Adrenal gland (tissue), 9 donors: ENCODE measurements at regions not wholly inside any gene's neighbourhood (a gene's known extent, or its start where the extent isn't known, plus 50 kb on each side); places are given as distances from the start of the nearest gene placed in this dataset.

ENCODE experiments used
- DNase-seq, 7 donors: peaks; one replicate each; pipeline ENCODE4 v3.0.0-alpha.2; 2019 to 2020
- H3K27ac ChIP-seq, 5 donors: fragments of 200-600 bp; sonication (generic) in 4 of 5; 1 replicate in 3 of 5; 2 replicates in 2 of 5; pipeline versions ENCODE4 v1.5.1 to v1.8.0; 2016 to 2020; ENCODE audit warnings: mild to moderate bottlenecking in 1 of 5
- H3K27me3 ChIP-seq: fragments of 200-600 bp; 2 replicates; pipeline ENCODE4 v1.8.0; 2021
- H3K36me3 ChIP-seq, 2 donors: fragments of 200-600 bp; replicated peaks in 1 of 2; 1 replicate in 1 of 2; 2 replicates in 1 of 2; pipeline versions ENCODE4 v1.5.1 to v1.8.0; 2018 to 2022
- H3K4me1 ChIP-seq, 2 donors: fragments of 200-600 bp; replicated peaks in 1 of 2; 1 replicate in 1 of 2; 2 replicates in 1 of 2; pipeline versions ENCODE4 v1.5.1 to v1.8.0; 2018 to 2021
- H3K4me3 ChIP-seq, 4 donors: fragments of 200-600 bp; sonication (generic) in 3 of 4; one replicate each; pipeline ENCODE4 v1.5.1; 2016 to 2018
- H3K9me3 ChIP-seq, 3 donors: fragments of 200-600 bp; sonication (generic) in 1 of 3; replicated peaks in 1 of 3; 1 replicate in 2 of 3; 2 replicates in 1 of 3; pipeline versions ENCODE4 v1.5.1 to v1.8.0; 2016 to 2021
- POLR2A ChIP-seq, 2 donors: fragments of 450-650 bp; IDR thresholded peaks; one replicate each; pipeline ENCODE4 v1.6.1; 2017; ENCODE audit warnings: antibody characterized with exemption in 2 of 2, mild to moderate bottlenecking in 2 of 2, moderate library complexity in 1 of 2
- whole genome bisulfite sequencing, 4 donors: extraction: QIAGEN DNeasy Blood & Tissue Kit in 2 of 4; methylation state at CpG; one replicate each; pipeline versions ENCODE4 v1.1.5 to v1.1.7; 2013 to 2017; 5-methylcytosine and 5-hydroxymethylcytosine counted together
- intact Hi-C, 2 donors: fragments of 100-400 bp; cut with DNase I; formaldehyde crosslinking; loops; one replicate each; pipeline versions ENCODE4 v1.14.1 to v1.15.0; 2022 to 2023
- TF ChIP-seq, protein P1 (sequence below), 6 experiments: fragments of 450-650 bp in 4 of 6; fragments of 200-600 bp in 2 of 6; sonication (generic) in 1 of 6; IDR thresholded peaks; 1 replicate in 5 of 6; 2 replicates in 1 of 6; pipeline versions ENCODE4 v1.5.1 to v1.8.0; 2016 to 2021; ENCODE audit warnings: antibody characterized with exemption in 6 of 6, mild to moderate bottlenecking in 2 of 6, moderate library complexity in 1 of 6
- donor health status: healthy with polysubstance abuse.
- donor health status: Bipolar disorder and iron deficiency.
- donor health status: DM: yes; HTN: yes; CAD: no.
- donor health status: DM: no; HTN: no; CAD: no.
- donor health status: DM: no; HTN: no; CAD: no.

DNA sequence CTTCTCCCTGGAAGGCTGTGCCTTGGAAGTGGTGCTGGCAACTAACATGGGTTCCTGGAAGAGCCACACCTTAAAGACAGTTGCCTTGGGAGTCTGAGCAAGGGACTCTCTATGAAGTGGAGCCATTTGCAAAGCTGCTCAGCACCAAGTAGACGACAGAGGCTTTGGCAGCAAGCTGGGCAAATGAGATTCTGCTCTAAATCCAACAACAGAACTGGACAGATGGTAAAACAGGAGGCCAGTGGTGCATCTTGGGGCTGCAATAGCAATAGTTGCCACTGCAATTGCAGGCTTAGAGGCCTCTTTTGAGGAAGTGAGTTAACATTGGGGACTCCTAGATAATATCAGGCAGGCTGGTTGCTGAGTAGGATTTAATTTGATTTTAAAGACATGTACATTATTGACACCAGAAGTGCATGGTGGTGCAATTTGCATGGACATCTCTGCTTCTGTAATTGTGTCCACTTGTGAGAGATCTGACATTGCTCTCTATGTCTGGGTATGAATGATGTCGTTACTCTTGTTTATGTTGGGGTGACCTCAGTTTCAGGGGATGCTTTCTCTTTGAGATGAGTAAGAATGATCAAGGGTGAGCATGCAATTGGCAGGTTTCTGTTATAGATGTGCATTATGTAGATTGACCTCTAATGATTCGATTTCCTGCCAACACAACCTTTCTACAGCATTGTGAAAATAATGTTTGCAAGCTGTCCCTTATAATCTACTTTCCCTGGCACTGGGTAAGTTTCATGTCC, 568.3 kb upstream of the MEX3C start:
- Histone ChIP-seq H3K9me3 (no peaks in the 10 kb centered on the region), H3K27ac (no peak overlapping the region), H3K4me3 (no peak overlapping the region), H3K36me3 (no peaks in the 10 kb centered on the region), H3K4me1 (no peaks in the 10 kb centered on the region), H3K27me3 (no peaks in the 10 kb centered on the region)
- 55 to 71% (median 61%) methylated on average over 3 of the region's 3 CpGs for WGBS, 4 donors
- intact Hi-C loops = no loop called here
- no peak for DNase-seq
- TF ChIP-seq, protein P1, sequence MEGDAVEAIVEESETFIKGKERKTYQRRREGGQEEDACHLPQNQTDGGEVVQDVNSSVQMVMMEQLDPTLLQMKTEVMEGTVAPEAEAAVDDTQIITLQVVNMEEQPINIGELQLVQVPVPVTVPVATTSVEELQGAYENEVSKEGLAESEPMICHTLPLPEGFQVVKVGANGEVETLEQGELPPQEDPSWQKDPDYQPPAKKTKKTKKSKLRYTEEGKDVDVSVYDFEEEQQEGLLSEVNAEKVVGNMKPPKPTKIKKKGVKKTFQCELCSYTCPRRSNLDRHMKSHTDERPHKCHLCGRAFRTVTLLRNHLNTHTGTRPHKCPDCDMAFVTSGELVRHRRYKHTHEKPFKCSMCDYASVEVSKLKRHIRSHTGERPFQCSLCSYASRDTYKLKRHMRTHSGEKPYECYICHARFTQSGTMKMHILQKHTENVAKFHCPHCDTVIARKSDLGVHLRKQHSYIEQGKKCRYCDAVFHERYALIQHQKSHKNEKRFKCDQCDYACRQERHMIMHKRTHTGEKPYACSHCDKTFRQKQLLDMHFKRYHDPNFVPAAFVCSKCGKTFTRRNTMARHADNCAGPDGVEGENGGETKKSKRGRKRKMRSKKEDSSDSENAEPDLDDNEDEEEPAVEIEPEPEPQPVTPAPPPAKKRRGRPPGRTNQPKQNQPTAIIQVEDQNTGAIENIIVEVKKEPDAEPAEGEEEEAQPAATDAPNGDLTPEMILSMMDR (IDR thresholded peaks at IDR 0.05) = no peak
- no peak for TF ChIP-seq POLR2A (IDR thresholded peaks at IDR 0.05)

DNA sequence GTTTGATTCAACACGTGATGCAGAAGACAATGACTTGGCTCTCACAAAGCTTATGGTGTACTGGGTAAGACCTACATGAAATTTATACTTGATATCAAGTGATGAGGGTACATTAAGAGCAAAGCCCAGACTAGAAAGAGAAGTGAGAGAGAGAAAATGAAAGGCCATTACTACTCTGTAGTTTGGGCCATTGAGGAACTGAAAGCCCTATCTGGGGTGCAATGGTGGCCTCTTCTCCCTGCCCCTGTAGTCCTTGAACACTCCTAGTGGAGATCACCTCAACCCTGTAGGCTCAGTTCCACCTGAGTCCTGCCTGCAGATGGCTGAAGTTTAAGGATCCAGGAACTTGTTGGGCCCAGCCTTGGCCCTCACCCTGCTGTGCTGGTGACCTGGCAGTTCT, 569.8 kb upstream of the MEX3C start:
- Histone ChIP-seq H3K36me3 (no peaks in the 10 kb centered on the region), H3K4me1 (no peaks in the 10 kb centered on the region), H3K4me3 (no peak overlapping the region), H3K9me3 (no peaks in the 10 kb centered on the region), H3K27ac (no peak overlapping the region), H3K27me3 (no peaks in the 10 kb centered on the region)
- TF ChIP-seq, protein P1 (IDR thresholded peaks at IDR 0.05) = no peak
- no peak for TF ChIP-seq POLR2A (IDR thresholded peaks at IDR 0.05)
- DNase-seq = no peak
- intact Hi-C loops = no loop called here
- 56 to 80% (median 65%) methylated on average over 1 of the region's 1 CpG for WGBS, 4 donors

DNA sequence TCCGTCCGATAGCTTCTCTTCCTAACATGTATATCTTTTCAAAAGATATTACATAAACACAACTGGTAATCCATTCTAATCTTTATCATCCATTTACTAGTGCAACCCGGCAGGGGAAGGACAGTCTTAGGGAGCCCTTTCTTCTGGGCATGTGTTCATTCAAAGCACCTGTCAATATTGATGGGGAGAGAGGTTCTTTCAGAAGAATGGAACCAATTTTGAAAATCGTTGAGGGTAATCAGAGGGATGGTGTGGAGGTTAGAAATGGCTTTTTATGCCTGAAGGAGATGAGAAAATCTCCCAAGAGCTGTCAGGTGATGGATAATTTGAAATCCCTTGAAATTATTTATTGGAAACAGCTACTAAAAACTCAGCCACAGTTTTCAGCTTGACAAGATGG, 561.9 kb upstream of the DCC start:
- Histone ChIP-seq H3K27me3 (no peaks in the 10 kb centered on the region), H3K4me1 (no peaks in the 10 kb centered on the region), H3K36me3 (no peaks in the 10 kb centered on the region), H3K27ac (no peak overlapping the region), H3K9me3 (no peaks in the 10 kb centered on the region), H3K4me3 (no peak overlapping the region)
- no peak for TF ChIP-seq POLR2A (IDR thresholded peaks at IDR 0.05)
- TF ChIP-seq, protein P1 (IDR thresholded peaks at IDR 0.05) = no peak
- WGBS, 4 donors = 63 to 74% (median 64%) methylated on average over 4 of the region's 4 CpGs
- no peak for DNase-seq
- intact Hi-C loops = no loop called here

DNA sequence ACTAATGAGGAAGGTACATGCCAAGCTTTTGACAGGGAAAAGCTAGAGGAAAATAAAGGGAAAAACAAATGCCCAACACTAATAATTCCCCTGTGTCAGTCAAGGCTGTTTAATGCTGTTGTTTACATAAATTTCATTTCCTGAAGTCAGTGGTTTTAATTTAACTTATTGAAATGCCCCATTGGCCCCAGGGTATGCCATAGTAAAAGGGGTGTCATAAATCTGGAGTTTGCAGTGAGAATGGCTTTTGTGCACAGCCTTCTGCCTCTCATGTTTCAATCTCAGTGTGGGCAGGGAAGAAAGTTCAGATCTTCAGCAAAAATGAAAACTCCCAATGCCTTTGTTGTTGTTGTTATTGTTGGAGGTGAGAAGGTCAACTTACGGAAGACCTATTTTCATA, 550.1 kb upstream of the DCC start:
- 51 to 70% (median 62%) methylated on average over 1 of the region's 1 CpG for WGBS, 4 donors
- Histone ChIP-seq H3K36me3 (no peaks in the 10 kb centered on the region), H3K27ac (no peak overlapping the region), H3K4me1 (no peaks in the 10 kb centered on the region), H3K4me3 (no peak overlapping the region), H3K9me3 (no peaks in the 10 kb centered on the region), H3K27me3 (no peaks in the 10 kb centered on the region)
- TF ChIP-seq, protein P1 (IDR thresholded peaks at IDR 0.05) = no peak
- no peak for TF ChIP-seq POLR2A (IDR thresholded peaks at IDR 0.05)
- intact Hi-C loops = no loop called here
- no peak for DNase-seq
